Spleen (tissue), 11 donors: ENCODE measurements at regions not wholly inside any gene's neighbourhood (a gene's known extent, or its start where the extent isn't known, plus 50 kb on each side); places are given as distances from the start of the nearest gene placed in this dataset.
A peak's percentile ranks its signal among the peaks of the same experiment; 100 is the strongest.
"Not testable (repeated sequence)": the region's sequence is repeated elsewhere in the genome, so short reads cannot be mapped to it uniquely, and the experiment has no call there.

Experiments
- DNase-seq: peaks from one replicate; pipeline ENCODE4 v3.0.0-alpha.2; 2020
- H3K27ac ChIP-seq, 8 donors: fragments of 200-600 bp; sonication (generic) in 7 of 8; 1 replicate in 4 of 8; 2 replicates in 4 of 8; pipeline versions ENCODE4 v1.5.0 to v1.8.0; 2016 to 2021; ENCODE audit warnings: inconsistent platforms in 4 of 8, mild to moderate bottlenecking in 4 of 8, moderate library complexity in 1 of 8
- H3K27me3 ChIP-seq, 7 donors: fragments of 200-600 bp; sonication (generic) in 6 of 7; replicated peaks in 1 of 7; 1 replicate in 4 of 7; 2 replicates in 3 of 7; pipeline versions ENCODE4 v1.5.0 to v1.8.0; 2016 to 2021; ENCODE audit warnings: inconsistent platforms in 3 of 7, mild to moderate bottlenecking in 1 of 7
- H3K36me3 ChIP-seq, 6 donors: fragments of 200-600 bp; sonication (generic) in 5 of 6; 1 replicate in 4 of 6; 2 replicates in 2 of 6; pipeline versions ENCODE4 v1.5.0 to v1.8.0; 2016 to 2021; ENCODE audit warnings: inconsistent platforms in 2 of 6
- H3K4me1 ChIP-seq, 6 donors: fragments of 200-600 bp; sonication (generic) in 5 of 6; 1 replicate in 3 of 6; 2 replicates in 3 of 6; pipeline versions ENCODE4 v1.5.0 to v1.8.0; 2016 to 2021; ENCODE audit warnings: inconsistent platforms in 3 of 6
- H3K4me3 ChIP-seq, 8 donors: fragments of 200-600 bp; sonication (generic) in 7 of 8; 1 replicate in 4 of 8; 2 replicates in 4 of 8; pipeline versions ENCODE4 v1.5.0 to v1.8.0; 2016 to 2021; ENCODE audit warnings: inconsistent platforms in 4 of 8, mild to moderate bottlenecking in 4 of 8, moderate library complexity in 2 of 8
- H3K9me3 ChIP-seq, 8 donors: fragments of 200-600 bp; sonication (generic) in 7 of 8; 1 replicate in 4 of 8; 2 replicates in 4 of 8; pipeline versions ENCODE4 v1.5.0 to v1.8.0; 2016 to 2021; ENCODE audit warnings: inconsistent platforms in 4 of 8
- WGBS, 5 donors: extraction: QIAGEN DNeasy Blood & Tissue Kit in 3 of 5; methylation state at CpG; one replicate each; pipeline versions ENCODE4 v1.1.5 to v1.1.7; 2013 to 2018; 5-methylcytosine and 5-hydroxymethylcytosine counted together
- intact Hi-C: fragments of 100-400 bp; cut with DNase I; formaldehyde crosslinking; loops from one replicate; pipeline ENCODE4 v1.15.0; 2023; ENCODE audit warnings: low total_unique reads
- donor health status: healthy with polysubstance abuse.
- donor health status: DM: no; HTN: no; CAD: no; lungs with moderate emphysema.
- donor health status: DM: no; HTN: no; CAD: no.
- donor health status: Bipolar disorder and iron deficiency.
- donor health status: healthy.
- donor health status: DM: no; HTN: no; CAD: no.
- donor health status: DM: yes; HTN: yes; CAD: no.

GRCh38 chr1:149279512-149279911, 176.2 kb upstream of the NBPF9 start:
- H3K27ac ChIP-seq, H3K36me3 ChIP-seq, H3K9me3 ChIP-seq, H3K4me1 ChIP-seq, intact Hi-C loops, DNase-seq, H3K27me3 ChIP-seq, H3K4me3 ChIP-seq: not testable (repeated sequence)
- WGBS, 5 donors: 57 to 100% (median 75%) methylated on average over 1 of the region's 2 CpGs

DNA sequence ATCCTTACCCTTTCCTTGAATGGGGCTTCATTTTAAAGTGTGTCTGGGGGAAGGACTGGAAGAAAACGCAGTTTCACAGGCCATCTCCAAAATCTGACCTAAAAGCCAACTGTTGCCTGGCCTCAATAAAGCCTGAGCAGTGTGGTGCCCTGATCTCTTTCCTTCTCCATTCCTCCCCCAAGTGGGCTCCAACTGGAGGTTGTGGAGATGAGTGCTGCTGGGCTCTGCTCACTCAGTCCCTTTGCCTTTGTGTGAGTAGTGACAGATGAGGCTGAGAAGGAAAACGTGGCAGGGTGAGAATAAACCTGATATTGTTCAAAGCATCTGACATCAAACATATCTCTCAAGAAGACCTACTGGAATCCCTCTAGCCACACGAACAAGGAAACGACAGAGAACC, 181.4 kb upstream of the NBPF9 start:
- no CpG with 5 or more reads among the region's 4 CpGs for WGBS, 5 donors
- H3K4me3 ChIP-seq, H3K9me3 ChIP-seq, H3K27ac ChIP-seq, H3K27me3 ChIP-seq, H3K4me1 ChIP-seq, DNase-seq, intact Hi-C loops, H3K36me3 ChIP-seq: not testable (repeated sequence)

DNA sequence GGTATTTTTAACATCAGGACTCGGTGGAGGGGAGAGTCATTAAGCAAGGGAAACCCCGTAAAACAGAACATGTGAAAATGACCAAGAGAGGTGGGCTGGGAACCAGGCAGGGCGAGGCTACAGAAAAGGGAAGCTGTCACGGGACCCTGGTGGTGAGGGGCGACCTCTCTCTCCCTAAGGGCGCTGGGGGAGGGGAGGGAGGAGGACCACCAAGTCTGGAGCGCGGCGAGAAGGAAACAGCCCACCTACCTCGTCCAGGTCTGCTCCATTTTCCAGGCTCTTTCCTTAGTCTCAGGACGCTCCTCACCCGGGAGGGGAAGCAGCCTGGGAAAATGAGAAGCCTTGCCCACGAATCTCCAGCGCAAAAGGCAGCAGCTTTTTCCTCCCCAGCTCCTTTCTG, 181.9 kb upstream of the NBPF9 start:
- H3K9me3 ChIP-seq: not testable (repeated sequence)

GRCh38 chr1:149285638-149286037, 182.3 kb upstream of the NBPF9 start:
- H3K9me3 ChIP-seq, H3K36me3 ChIP-seq, H3K27ac ChIP-seq, H3K4me1 ChIP-seq, intact Hi-C loops, H3K27me3 ChIP-seq: not testable (repeated sequence)
- peak overlapping the region in 1 of 8 donors; percentile 50 for H3K4me3 ChIP-seq
- peak; percentile 30 for DNase-seq
- 0 to 2% (median 1%) methylated on average over 8 to 11 of the region's 38 CpGs; no CpG with 5 or more reads in 2 of the 5 donors for WGBS, 5 donors

More for the DNA sequence above, 181.9 kb upstream of the NBPF9 start:
- intact Hi-C loops, H3K27me3 ChIP-seq, H3K36me3 ChIP-seq, H3K4me1 ChIP-seq, H3K27ac ChIP-seq, H3K4me3 ChIP-seq, DNase-seq: not testable (repeated sequence)
- WGBS, 5 donors: no CpG with 5 or more reads among the region's 14 CpGs

DNA sequence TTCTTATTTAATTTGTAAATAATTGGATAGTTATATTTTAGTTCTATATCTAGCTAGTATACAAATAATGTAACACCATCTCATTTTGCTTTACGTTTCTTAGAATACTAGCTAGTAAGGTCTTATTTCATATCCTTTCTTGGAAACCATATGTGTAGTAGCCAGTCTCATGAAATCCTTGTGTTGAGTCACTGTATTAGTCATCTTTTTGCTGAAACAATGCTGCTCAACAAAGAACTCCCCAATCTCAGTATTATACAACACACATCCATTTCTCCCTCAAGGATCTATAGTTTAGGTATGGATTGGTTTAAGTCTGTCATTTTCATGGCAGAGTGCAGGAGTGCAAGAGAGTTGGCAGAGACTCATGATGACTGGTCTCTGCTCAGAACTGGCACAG, 185.2 kb upstream of the NBPF9 start:
- H3K27ac ChIP-seq, H3K27me3 ChIP-seq, H3K36me3 ChIP-seq, DNase-seq, H3K4me1 ChIP-seq, H3K4me3 ChIP-seq, H3K9me3 ChIP-seq, intact Hi-C loops: not testable (repeated sequence)
- WGBS, 5 donors: 69 to 100% (median 81%) methylated on average over 1 of the region's 1 CpG

DNA sequence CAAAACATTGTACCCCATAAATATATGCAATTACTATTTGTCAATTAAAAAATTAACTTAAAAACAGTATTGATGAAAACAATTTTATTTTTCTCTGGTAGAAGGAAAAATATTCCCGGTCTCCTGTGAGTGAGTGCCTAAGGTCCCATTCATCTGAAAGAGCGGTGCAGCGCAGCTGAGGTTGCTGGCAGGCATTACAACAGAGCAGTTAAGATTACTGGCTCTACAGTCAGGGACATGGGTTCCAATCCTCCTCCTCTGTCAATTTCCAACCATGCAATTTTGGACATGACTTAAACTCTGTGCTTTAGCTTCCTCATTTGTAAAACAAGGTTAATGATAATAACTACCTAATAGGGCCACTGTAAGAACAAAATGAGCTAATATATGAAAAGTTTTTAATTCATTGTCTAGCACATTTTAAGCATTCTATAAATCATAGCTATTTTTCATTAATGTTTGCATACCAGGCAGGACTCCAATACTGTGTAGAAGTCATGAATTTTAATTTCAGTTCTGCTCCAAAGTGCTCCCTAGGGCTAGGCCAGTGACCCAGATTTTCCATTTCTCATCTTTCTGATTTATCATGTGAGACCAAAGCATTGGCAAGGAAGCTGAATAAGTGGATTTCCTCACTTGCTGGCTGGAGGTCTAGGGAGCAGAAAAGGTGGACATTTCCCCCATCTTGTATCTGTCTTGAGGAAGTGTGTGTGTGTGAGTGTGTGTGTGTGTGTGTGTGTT, 174.2 kb upstream of the NBPF19 start:
- H3K4me1 ChIP-seq, intact Hi-C loops, DNase-seq, H3K27ac ChIP-seq, H3K36me3 ChIP-seq, H3K4me3 ChIP-seq, H3K27me3 ChIP-seq, H3K9me3 ChIP-seq: not testable (repeated sequence)
- no CpG with 5 or more reads among the region's 3 CpGs for WGBS, 5 donors

DNA sequence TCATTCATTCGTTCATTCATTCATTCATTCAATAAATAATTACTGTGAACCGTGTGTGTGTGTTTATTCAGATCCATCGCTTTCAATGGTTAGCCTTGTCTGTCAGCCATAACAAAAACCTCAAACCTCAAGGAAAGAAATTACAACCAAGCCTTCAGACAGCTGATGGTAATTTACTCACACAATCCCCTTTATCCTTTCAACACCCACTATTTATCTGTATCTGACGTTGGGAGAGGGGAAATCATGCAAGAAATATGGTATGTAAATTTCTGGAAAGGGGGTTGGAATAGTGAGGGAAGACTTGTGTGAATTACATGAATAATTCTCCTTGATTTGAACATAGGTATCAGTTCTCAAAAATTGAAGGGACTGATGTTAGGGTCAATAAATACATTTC, 173.6 kb upstream of the NBPF19 start:
- H3K9me3 ChIP-seq, intact Hi-C loops, H3K4me1 ChIP-seq, H3K27ac ChIP-seq, H3K4me3 ChIP-seq, DNase-seq, H3K36me3 ChIP-seq, H3K27me3 ChIP-seq: not testable (repeated sequence)
- 60 to 68% (median 66%) methylated on average over 3 to 4 of the region's 4 CpGs for WGBS, 5 donors

GRCh38 chr1:149304796-149305195, 170.0 kb upstream of the NBPF19 start:
- H3K4me1 ChIP-seq, H3K9me3 ChIP-seq, H3K27ac ChIP-seq, H3K27me3 ChIP-seq, DNase-seq, H3K4me3 ChIP-seq, H3K36me3 ChIP-seq, intact Hi-C loops: not testable (repeated sequence)
- no CpG with 5 or more reads among the region's 2 CpGs for WGBS, 5 donors

DNA sequence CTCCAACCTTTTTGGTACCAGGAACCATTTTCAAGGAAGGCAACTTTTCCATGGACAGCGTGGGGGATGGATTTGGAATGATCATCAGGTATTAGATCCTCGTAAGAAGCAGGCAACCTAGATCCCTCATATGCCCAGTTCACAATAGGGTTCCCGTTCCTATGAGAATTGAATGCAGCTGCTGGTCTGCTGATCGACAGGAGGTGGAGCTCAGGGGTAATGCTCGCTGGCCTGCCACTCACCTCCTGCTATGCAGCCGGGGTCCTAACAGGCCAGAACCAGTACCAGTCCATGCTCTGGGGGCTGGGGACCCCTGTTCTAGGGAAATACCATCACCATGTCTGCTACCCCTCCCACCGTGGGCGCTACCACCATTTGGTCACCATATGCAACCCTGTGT, 167.2 kb upstream of the NBPF19 start:
- 63 to 96% (median 80%) methylated on average over 2 to 3 of the region's 8 CpGs for WGBS, 5 donors
- H3K27ac ChIP-seq, intact Hi-C loops, H3K27me3 ChIP-seq, H3K4me1 ChIP-seq, DNase-seq, H3K36me3 ChIP-seq, H3K4me3 ChIP-seq, H3K9me3 ChIP-seq: not testable (repeated sequence)

DNA sequence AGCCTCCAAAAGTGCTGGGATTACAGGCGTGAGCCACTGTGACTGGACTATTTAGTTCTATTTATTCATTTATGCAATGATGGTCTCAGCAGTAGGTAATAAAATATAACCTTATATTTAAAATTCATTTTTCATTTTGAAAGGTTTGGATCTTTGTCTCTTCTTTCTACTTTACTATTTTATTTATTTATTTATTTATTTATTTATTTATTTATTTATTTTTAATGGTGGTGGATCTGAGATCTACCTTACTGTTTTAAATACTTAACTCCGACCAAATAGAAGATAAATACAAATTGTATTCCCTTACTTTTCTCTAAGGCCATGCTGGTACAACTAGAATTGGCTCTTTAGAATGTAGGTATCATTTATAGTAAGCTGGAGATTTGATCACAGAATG, 159.9 kb upstream of the NBPF19 start:
- H3K27me3 ChIP-seq, H3K4me3 ChIP-seq, H3K9me3 ChIP-seq, H3K36me3 ChIP-seq, H3K27ac ChIP-seq, H3K4me1 ChIP-seq, intact Hi-C loops, DNase-seq: not testable (repeated sequence)
- WGBS, 5 donors: 81 to 100% (median 92%) methylated on average over 1 to 2 of the region's 2 CpGs

GRCh38 chr1:149320971-149321731, 153.7 kb upstream of the NBPF19 start:
- intact Hi-C loops, DNase-seq, H3K4me3 ChIP-seq, H3K4me1 ChIP-seq, H3K36me3 ChIP-seq, H3K27me3 ChIP-seq, H3K27ac ChIP-seq, H3K9me3 ChIP-seq: not testable (repeated sequence)
- WGBS, 5 donors: no CpG with 5 or more reads among the region's 48 CpGs
